Kidney epithelial cell (primary cell): ENCODE measurements at regions not wholly inside any gene's neighbourhood (a gene's known extent, or its start where the extent isn't known, plus 50 kb on each side); places are given as distances from the start of the nearest gene placed in this dataset.
A peak's percentile ranks its signal among the peaks of the same experiment; 100 is the strongest.

Experiments used
- DNase-seq: peaks from one replicate; pipeline ENCODE4 v3.0.0-alpha.2; 2010; ENCODE audit warnings: low read depth
- H3K27me3 ChIP-seq: 2 replicates; pipeline ENCODE4 v1.6.0; 2011; ENCODE audit warnings: low read length; ENCODE audit not compliant: control insufficient read depth, insufficient read depth
- H3K36me3 ChIP-seq: 2 replicates; pipeline ENCODE4 v1.5.1; 2011; ENCODE audit warnings: low read length; ENCODE audit not compliant: control insufficient read depth, insufficient read depth
- H3K4me3 ChIP-seq: 2 replicates; pipeline ENCODE4 v1.5.1; 2011; ENCODE audit warnings: low read depth, mild to moderate bottlenecking, control low read depth, low read length
- TF ChIP-seq, protein P1 (sequence below): IDR thresholded peaks from 2 replicates; pipeline ENCODE4 v1.5.1; 2011; ENCODE audit warnings: mild to moderate bottlenecking, moderate library complexity, low read length, control low read depth, inconsistent platforms; ENCODE audit not compliant: insufficient read depth, poor library complexity, severe bottlenecking

- TF ChIP-seq, protein P1, sequence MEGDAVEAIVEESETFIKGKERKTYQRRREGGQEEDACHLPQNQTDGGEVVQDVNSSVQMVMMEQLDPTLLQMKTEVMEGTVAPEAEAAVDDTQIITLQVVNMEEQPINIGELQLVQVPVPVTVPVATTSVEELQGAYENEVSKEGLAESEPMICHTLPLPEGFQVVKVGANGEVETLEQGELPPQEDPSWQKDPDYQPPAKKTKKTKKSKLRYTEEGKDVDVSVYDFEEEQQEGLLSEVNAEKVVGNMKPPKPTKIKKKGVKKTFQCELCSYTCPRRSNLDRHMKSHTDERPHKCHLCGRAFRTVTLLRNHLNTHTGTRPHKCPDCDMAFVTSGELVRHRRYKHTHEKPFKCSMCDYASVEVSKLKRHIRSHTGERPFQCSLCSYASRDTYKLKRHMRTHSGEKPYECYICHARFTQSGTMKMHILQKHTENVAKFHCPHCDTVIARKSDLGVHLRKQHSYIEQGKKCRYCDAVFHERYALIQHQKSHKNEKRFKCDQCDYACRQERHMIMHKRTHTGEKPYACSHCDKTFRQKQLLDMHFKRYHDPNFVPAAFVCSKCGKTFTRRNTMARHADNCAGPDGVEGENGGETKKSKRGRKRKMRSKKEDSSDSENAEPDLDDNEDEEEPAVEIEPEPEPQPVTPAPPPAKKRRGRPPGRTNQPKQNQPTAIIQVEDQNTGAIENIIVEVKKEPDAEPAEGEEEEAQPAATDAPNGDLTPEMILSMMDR = no peak
- DNase-seq = no peak
- H3K36me3 ChIP-seq = no peaks in the 10 kb centered on the region
- no peaks in the 10 kb centered on the region for H3K27me3 ChIP-seq
- no peak overlapping the region for H3K4me3 ChIP-seq
Measured at GRCh38 chr18:54020156-54020745, 204.2 kb downstream of the MBD2 start.

GRCh38 chr18:54019641-54020040 lies 204.8 kb downstream of the MBD2 start:
- H3K36me3 ChIP-seq = no peaks in the 10 kb centered on the region
- no peaks in the 10 kb centered on the region for H3K27me3 ChIP-seq
- TF ChIP-seq, protein P1 = no peak
- H3K4me3 ChIP-seq = no peak overlapping the region
- no peak for DNase-seq

- DNase-seq = no peak
- Histone ChIP-seq H3K4me3 (no peak overlapping the region), H3K27me3 (no peaks in the 10 kb centered on the region), H3K36me3 (no peaks in the 10 kb centered on the region)
- TF ChIP-seq, protein P1 = no peak
Measured at GRCh38 chr18:54013452-54013851, 211.0 kb downstream of the MBD2 start.

GRCh38 chr18:54004828-54005227 lies 219.6 kb downstream of the MBD2 start:
- Histone ChIP-seq H3K27me3 (no peaks in the 10 kb centered on the region), H3K36me3 (no peaks in the 10 kb centered on the region), H3K4me3 (no peak overlapping the region)
- DNase-seq = no peak
- TF ChIP-seq, protein P1 = peak; percentile 12

DNA sequence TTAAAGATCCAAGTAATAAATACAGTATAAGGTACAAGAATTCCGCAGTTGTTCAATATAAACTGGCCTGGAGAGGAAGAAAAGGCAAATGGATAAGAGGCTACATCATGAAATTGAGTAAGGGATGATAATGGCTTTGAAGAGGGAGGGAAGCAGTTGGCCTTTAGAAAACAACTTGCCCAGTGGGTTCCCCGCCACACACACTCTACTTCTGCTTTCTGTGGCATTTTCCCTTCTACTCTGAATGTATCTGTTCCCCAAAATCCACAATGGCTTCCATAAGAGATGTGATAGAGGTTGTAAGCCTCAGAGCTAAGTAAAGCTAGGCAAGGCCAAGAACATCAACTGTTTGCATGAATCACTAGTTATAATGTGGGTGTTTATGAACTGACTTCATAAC lies 221.3 kb downstream of the MBD2 start:
- H3K36me3 ChIP-seq = no peaks in the 10 kb centered on the region
- TF ChIP-seq, protein P1 = no peak
- no peak for DNase-seq
- no peak overlapping the region for H3K4me3 ChIP-seq
- H3K27me3 ChIP-seq = no peaks in the 10 kb centered on the region

DNA sequence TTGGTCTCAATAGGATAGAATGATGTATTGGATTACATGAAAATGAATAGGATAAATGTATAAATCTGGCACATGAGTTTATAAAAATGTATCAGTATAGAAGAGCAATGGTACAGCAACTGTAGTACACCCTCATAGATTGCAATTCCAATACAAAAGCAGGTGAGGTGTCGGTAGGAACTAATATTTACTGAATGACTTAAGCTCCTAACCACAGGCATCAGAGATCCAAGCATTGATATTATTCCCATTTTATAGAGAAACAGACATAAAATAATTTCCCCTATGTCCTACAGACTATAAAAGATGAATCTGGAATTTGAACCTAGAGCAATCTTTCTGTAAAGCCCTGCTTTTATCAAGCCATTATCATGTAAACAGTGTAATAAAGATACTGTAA lies 227.4 kb downstream of the MBD2 start:
- Histone ChIP-seq H3K36me3 (no peaks in the 10 kb centered on the region), H3K27me3 (no peaks in the 10 kb centered on the region), H3K4me3 (no peak overlapping the region)
- no peak for DNase-seq
- TF ChIP-seq, protein P1 = no peak
